Spinal cord (tissue), 9 donors: ENCODE measurements at regions not wholly inside any gene's neighbourhood (a gene's known extent, or its start where the extent isn't known, plus 50 kb on each side); places are given as distances from the start of the nearest gene placed in this dataset.

Experiments
- DNase-seq, 6 donors: peaks; one replicate each; pipeline versions ENCODE4 v3.0.0 to v3.0.0-alpha.2; 2013 to 2015; ENCODE audit warnings: low spot score in 6 of 6, low read depth in 4 of 6
- H3K27ac ChIP-seq: one replicate; pipeline ENCODE4 v1.5.1; 2013; ENCODE audit warnings: low read depth, low read length, control low read depth
- H3K27me3 ChIP-seq: one replicate; pipeline ENCODE4 v1.6.1; 2013; ENCODE audit warnings: low read length; ENCODE audit not compliant: control insufficient read depth, insufficient read depth
- H3K36me3 ChIP-seq: one replicate; pipeline ENCODE4 v1.6.1; 2013; ENCODE audit warnings: low read length; ENCODE audit not compliant: control insufficient read depth, insufficient read depth
- H3K4me1 ChIP-seq: one replicate; pipeline ENCODE4 v1.6.1; 2013; ENCODE audit warnings: low read length; ENCODE audit not compliant: control insufficient read depth, insufficient read depth
- H3K4me3 ChIP-seq: one replicate; pipeline ENCODE4 v1.5.1; 2013; ENCODE audit warnings: low read depth, low read length, control low read depth
- H3K9me3 ChIP-seq: one replicate; pipeline ENCODE4 v1.6.1; 2013; ENCODE audit warnings: low read length; ENCODE audit not compliant: control insufficient read depth, insufficient read depth
- WGBS: methylation state at CpG from one replicate; pipeline ENCODE4 v1.1.5; 2013; ENCODE audit warnings: missing lambda C conversion rate; ENCODE audit not compliant: insufficient coverage; 5-methylcytosine and 5-hydroxymethylcytosine counted together
- donor health status: healthy.

DNA sequence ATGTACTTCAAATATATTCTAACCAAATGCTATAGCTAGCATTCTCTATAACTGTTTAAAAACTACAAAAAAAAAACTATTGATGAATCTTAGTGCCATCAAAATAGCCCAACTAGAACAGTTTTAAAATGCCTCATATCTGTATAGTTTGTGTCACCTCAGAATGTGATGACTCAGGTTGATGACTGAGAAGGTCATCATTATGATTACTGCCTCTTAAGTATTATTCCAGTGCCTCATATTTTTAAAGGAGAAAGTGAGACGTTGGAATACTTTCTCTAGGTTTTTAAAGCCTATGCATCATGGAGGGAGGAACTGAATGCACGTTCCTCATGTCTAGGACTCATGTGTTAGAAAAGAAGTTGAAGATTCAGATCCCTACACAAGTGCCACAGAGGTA lies 88.2 kb downstream of the TMA16 start:
- H3K9me3 ChIP-seq: no peaks in the 10 kb centered on the region
- 83% methylated on average over 1 of the region's 2 CpGs for WGBS

DNA sequence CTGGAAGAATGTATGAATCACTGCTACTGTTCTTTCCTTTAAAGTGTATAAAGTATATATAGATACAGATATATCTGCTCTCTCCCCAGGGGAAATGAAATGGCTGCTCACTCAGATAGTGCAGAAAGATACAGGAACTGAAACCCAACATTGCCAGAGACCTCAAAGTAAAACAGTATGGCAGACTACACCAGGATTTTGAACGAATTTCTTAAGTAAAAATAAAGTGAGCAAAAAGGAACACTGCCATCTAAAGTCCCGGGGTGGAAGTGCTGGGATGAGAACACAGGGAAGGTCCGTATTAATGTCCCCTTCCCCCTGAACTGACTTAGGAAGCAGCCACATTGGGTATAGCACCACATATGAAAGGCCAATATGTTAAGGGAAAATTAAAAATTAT lies 93.4 kb downstream of the TMA16 start:
- no peaks in the 10 kb centered on the region for H3K27me3 ChIP-seq
- no peak overlapping the region for H3K27ac ChIP-seq
- no peak for DNase-seq
- WGBS: 83% methylated on average over 1 of the region's 3 CpGs
- H3K4me1 ChIP-seq: no peaks in the 10 kb centered on the region
- no peaks in the 10 kb centered on the region for H3K36me3 ChIP-seq
- H3K4me3 ChIP-seq: no peak overlapping the region
- no peaks in the 10 kb centered on the region for H3K9me3 ChIP-seq

More for the DNA sequence above, 88.2 kb downstream of the TMA16 start:
- H3K27me3 ChIP-seq: no peaks in the 10 kb centered on the region
- H3K27ac ChIP-seq: no peak overlapping the region
- no peak overlapping the region for H3K4me3 ChIP-seq
- no peaks in the 10 kb centered on the region for H3K36me3 ChIP-seq
- H3K4me1 ChIP-seq: no peaks in the 10 kb centered on the region
- no peak for DNase-seq

DNA sequence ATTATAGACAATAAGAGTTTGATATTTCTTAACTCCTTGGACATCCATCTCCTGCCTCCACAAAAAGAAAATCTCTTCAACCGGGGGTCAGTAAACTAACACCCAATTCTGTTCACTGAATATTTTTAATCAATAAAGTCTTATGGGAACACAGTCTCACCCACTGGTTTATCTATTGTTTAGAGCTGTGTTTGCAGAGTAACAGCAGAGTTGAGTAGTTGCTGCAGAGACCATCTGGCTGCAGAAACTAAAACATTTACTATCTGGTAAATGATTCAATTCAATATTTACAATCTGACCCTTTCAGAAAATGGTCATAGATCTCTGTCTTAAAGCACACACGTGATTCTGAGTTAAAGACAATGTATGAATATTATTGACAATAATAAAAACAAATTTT lies 94.0 kb downstream of the TMA16 start:
- Histone ChIP-seq H3K27me3 (no peaks in the 10 kb centered on the region), H3K4me1 (no peaks in the 10 kb centered on the region), H3K4me3 (no peak overlapping the region), H3K27ac (no peak overlapping the region), H3K36me3 (no peaks in the 10 kb centered on the region), H3K9me3 (no peaks in the 10 kb centered on the region)
- no peak for DNase-seq
- WGBS: no CpG with 5 or more reads among the region's 2 CpGs

DNA sequence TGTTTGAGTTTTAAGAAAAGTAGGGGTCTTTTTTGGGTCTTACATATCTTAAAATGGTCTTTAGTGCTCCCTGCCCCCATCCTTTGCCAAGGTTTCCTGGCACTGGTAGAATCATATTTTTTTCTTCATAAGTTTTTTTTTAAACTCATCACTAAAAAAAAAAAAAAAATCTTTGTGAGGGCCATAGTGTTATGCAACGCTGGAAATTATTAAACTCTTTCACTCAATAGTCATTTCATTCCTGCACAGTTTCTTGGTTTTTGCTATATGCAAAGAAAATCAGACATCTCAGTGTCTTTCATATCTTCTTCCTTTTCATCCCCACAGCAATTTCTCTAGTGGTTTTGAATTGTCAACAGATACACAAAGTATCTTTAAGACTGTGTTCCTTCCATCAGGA lies 95.6 kb downstream of the TMA16 start:
- DNase-seq: no peak
- no CpG with 5 or more reads among the region's 1 CpG for WGBS
- Histone ChIP-seq H3K9me3 (no peaks in the 10 kb centered on the region), H3K4me1 (no peaks in the 10 kb centered on the region), H3K27ac (no peak overlapping the region), H3K36me3 (no peaks in the 10 kb centered on the region), H3K4me3 (no peak overlapping the region), H3K27me3 (no peaks in the 10 kb centered on the region)

DNA sequence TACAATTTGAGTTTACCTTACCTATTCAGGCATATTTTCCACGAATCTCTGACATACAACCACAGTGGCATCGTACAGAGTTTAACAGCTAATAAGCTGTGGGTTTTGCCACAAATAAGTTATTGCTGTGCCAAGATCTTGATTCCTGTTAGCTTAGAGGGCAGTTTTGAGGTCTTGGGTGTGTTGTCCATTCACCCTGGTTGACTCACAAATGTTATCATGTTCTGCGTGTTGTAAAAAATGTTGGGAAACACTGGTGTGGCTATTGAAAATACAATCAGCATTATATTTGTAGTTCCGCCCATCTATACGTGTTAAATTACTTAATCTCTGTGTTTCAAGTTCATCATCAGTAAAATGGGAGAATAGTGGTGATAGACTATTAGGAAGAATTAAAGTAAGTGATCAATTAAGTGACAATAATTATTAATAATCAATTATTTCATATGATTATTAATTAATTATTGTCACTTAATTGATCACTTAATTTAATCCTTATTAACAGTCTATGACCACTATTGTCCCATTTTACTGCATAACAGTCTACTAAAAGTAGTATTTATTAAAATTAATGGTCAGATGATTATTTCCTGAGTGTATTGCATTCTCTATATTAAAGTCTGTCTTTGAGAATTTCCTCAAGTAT lies 96.3 kb downstream of the TMA16 start:
- no peak overlapping the region for H3K27ac ChIP-seq
- no peaks in the 10 kb centered on the region for H3K27me3 ChIP-seq
- H3K4me1 ChIP-seq: no peaks in the 10 kb centered on the region
- no peaks in the 10 kb centered on the region for H3K9me3 ChIP-seq
- no peak for DNase-seq
- H3K36me3 ChIP-seq: no peaks in the 10 kb centered on the region
- H3K4me3 ChIP-seq: no peak overlapping the region
- no CpG with 5 or more reads among the region's 5 CpGs for WGBS

DNA sequence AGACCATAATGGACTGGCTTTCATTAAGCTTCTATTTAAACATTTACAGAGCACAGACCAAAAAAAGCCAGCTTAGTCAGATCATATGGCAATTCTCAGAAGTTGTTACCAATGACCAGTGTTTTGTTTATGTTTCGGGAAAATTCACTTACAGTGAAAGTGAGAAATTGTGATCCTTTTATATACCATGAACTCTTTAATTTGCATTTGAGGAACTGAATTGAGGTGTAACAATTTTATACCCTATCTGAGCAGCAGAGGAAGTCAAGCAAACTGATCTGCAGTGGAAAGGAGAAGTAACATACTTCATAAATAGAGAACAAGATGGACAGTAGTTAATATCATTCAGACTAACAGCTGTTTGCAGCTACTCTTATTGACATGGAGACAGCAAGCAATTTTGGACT lies 97.1 kb downstream of the TMA16 start:
- Histone ChIP-seq H3K27ac (no peak overlapping the region), H3K36me3 (no peaks in the 10 kb centered on the region), H3K4me3 (no peak overlapping the region), H3K27me3 (no peaks in the 10 kb centered on the region), H3K9me3 (no peaks in the 10 kb centered on the region), H3K4me1 (no peaks in the 10 kb centered on the region)
- WGBS: no CpG with 5 or more reads among the region's 1 CpG
- DNase-seq: no peak

DNA sequence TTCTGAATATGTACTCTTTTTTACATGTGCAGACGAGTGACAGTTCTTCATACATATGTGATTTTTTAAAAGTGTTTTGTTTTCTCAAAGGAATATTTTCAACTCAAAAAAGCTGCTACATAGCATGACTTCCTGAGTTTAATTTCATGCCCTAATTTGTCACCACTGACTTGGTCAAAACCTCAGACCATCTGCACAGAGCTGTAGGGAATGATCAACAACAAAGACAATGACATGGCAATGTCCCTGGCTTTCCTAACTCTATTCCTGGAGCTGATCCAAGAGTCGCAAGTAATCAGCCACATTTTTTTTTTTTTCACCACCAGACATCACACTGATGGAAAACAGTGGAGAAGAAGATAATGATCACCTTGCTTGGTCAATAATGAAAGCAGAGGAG lies 97.7 kb downstream of the TMA16 start:
- Histone ChIP-seq H3K9me3 (no peaks in the 10 kb centered on the region), H3K27me3 (no peaks in the 10 kb centered on the region), H3K27ac (no peak overlapping the region), H3K36me3 (no peaks in the 10 kb centered on the region), H3K4me3 (no peak overlapping the region), H3K4me1 (no peaks in the 10 kb centered on the region)
- peak in 2 of 6 donors; percentile 11 to 22 for DNase-seq
- no CpG with 5 or more reads among the region's 2 CpGs for WGBS

DNA sequence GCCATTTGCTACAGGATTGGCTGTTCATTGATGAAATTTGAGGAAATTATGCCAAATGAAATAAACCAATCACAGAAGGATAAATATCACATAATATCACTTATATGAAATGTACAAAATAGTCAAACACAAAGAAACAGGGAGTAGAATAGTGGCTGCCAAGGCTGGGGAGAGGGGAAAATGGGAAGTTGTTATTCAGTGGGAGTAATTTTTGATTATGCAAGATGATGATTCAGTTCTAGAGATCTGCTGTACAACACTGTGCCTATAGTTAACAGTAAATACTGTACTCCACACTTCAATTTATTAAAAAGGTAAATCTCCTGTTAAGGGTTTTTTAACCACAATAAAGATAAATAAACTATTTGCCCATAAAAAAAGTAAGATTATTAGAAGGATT lies 101.1 kb downstream of the TMA16 start:
- H3K9me3 ChIP-seq: no peaks in the 10 kb centered on the region
- no peak overlapping the region for H3K27ac ChIP-seq
- no peaks in the 10 kb centered on the region for H3K36me3 ChIP-seq

DNA sequence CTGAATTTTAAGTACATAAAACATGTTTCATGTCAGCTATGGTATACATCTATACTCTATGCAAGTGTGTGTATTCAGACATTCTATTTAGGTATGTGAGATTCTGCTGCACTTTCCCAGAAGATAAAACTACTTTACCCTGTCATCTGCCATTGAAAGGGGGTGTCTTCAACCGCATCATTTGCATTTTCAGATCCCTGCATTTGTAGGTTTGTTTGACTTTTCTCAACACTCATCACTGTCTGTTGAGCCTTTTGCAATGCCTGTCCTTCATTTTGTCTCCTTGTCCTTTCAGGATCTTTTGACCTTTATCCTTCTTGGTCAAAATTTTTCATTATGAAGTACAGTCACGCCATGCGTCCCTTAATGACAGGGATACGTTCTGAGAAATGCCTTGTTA lies 103.5 kb downstream of the TMA16 start:
- H3K9me3 ChIP-seq: no peaks in the 10 kb centered on the region
- DNase-seq: no peak
- no peaks in the 10 kb centered on the region for H3K27me3 ChIP-seq
- H3K27ac ChIP-seq: no peak overlapping the region
- H3K36me3 ChIP-seq: no peaks in the 10 kb centered on the region
- no peaks in the 10 kb centered on the region for H3K4me1 ChIP-seq
- WGBS: no CpG with 5 or more reads among the region's 4 CpGs
- no peak overlapping the region for H3K4me3 ChIP-seq

More for the DNA sequence above, 101.1 kb downstream of the TMA16 start:
- no peaks in the 10 kb centered on the region for H3K4me1 ChIP-seq
- no peaks in the 10 kb centered on the region for H3K27me3 ChIP-seq
- no peak overlapping the region for H3K4me3 ChIP-seq
- no peak for DNase-seq

DNA sequence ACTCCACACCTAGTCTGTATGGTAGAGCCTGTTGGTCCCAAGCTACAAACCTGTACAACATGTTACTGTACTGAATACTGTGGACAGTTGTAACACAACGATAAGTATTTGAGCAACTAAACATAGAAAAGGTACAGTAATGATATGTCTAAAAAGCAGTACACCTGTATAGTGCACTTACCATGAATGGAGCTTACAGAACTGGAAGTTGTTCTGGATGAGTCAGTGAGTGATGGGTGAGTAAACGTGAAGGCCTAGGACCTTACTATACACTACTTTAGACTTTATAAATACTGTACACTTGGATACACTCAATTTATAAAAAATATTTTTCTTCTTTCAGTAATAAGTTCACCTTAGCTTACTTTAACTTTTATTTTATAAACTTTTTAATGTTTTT lies 104.0 kb downstream of the TMA16 start:
- DNase-seq: no peak
- Histone ChIP-seq H3K36me3 (no peaks in the 10 kb centered on the region), H3K4me1 (no peaks in the 10 kb centered on the region), H3K9me3 (no peaks in the 10 kb centered on the region), H3K27me3 (no peaks in the 10 kb centered on the region), H3K4me3 (no peak overlapping the region), H3K27ac (no peak overlapping the region)
- no CpG with 5 or more reads among the region's 2 CpGs for WGBS
